ENCODE measurements at regions not wholly inside any gene's neighbourhood (a gene's known extent, or its start where the extent isn't known, plus 50 kb on each side); places are given as distances from the start of the nearest gene placed in this dataset.

GRCh38 chr16:56134790-56135189, 56.5 kb upstream of the GNAO1 start:
- Histone ChIP-seq H3K79me2 (ENCODE audit: low read length) (no peaks in the 10 kb centered on the region), H3K27me3 (ENCODE audit: low read length) (no peaks in the 10 kb centered on the region), H3K9me2 (replicated peaks; ENCODE audit: low read length) (no peaks in the 10 kb centered on the region), H3K4me3 (ENCODE audit: low read length) (no peak overlapping the region), H3K9ac (ENCODE audit: low read length) (no peak overlapping the region), H3F3A (ENCODE audit: low read length, unreplicated experiment) (no peaks in the 10 kb centered on the region), H3K36me3 (ENCODE audit: low read depth, low read length) (no peaks in the 10 kb centered on the region), H3K9me3 (ENCODE audit: low read length) (no peaks in the 10 kb centered on the region), H4K20me1 (ENCODE audit: low read length) (no peaks in the 10 kb centered on the region), H3K4me1 (ENCODE audit: insufficient read depth, low read length) (no peaks in the 10 kb centered on the region), H2AFZ (ENCODE audit: low read length) (no peak overlapping the region), H3K4me2 (ENCODE audit: low read length) (no peak overlapping the region), H3K27ac (ENCODE audit: low read length) (no peak overlapping the region)
- TF ChIP-seq, protein P1, sequence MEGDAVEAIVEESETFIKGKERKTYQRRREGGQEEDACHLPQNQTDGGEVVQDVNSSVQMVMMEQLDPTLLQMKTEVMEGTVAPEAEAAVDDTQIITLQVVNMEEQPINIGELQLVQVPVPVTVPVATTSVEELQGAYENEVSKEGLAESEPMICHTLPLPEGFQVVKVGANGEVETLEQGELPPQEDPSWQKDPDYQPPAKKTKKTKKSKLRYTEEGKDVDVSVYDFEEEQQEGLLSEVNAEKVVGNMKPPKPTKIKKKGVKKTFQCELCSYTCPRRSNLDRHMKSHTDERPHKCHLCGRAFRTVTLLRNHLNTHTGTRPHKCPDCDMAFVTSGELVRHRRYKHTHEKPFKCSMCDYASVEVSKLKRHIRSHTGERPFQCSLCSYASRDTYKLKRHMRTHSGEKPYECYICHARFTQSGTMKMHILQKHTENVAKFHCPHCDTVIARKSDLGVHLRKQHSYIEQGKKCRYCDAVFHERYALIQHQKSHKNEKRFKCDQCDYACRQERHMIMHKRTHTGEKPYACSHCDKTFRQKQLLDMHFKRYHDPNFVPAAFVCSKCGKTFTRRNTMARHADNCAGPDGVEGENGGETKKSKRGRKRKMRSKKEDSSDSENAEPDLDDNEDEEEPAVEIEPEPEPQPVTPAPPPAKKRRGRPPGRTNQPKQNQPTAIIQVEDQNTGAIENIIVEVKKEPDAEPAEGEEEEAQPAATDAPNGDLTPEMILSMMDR (conservative IDR thresholded peaks at IDR 0.05; ENCODE audit: low read depth, low read length), result no peak
- TF ChIP-seq EZH2 (IDR thresholded peaks at IDR 0.05; ENCODE audit: low read length, unreplicated experiment), result no peak
- DNase-seq (no peak), ATAC-seq (no peak)
- POLR2A ChIA-PET (ENCODE audit: unreplicated experiment), result no interaction called here
- BruUV-seq (replicated peaks), result no TSS peak
- CTCF ChIA-PET, result no interaction called here
- intact Hi-C loops (cut with micrococcal nuclease), result no loop called here

- POLR2A ChIA-PET (ENCODE audit: unreplicated experiment), result no interaction called here
- Histone ChIP-seq H3K79me2 (ENCODE audit: low read length) (no peaks in the 10 kb centered on the region), H4K20me1 (ENCODE audit: low read length) (no peaks in the 10 kb centered on the region), H3K9ac (ENCODE audit: low read length) (no peak overlapping the region), H3K27ac (ENCODE audit: low read length) (no peak overlapping the region), H3K27me3 (ENCODE audit: low read length) (no peaks in the 10 kb centered on the region), H3K4me1 (ENCODE audit: insufficient read depth, low read length) (no peaks in the 10 kb centered on the region), H3K36me3 (ENCODE audit: low read depth, low read length) (no peaks in the 10 kb centered on the region), H2AFZ (ENCODE audit: low read length) (no peak overlapping the region), H3F3A (ENCODE audit: low read length, unreplicated experiment) (no peaks in the 10 kb centered on the region), H3K4me3 (ENCODE audit: low read length) (no peak overlapping the region), H3K9me2 (replicated peaks; ENCODE audit: low read length) (no peaks in the 10 kb centered on the region), H3K9me3 (ENCODE audit: low read length) (no peaks in the 10 kb centered on the region), H3K4me2 (ENCODE audit: low read length) (no peak overlapping the region)
- no TSS peak for BruUV-seq (replicated peaks)
- TF ChIP-seq EZH2phosphoT487 (IDR thresholded peaks at IDR 0.05; ENCODE audit: borderline replicate concordance, low read length) (no peak), EZH2 (IDR thresholded peaks at IDR 0.05; ENCODE audit: low read length, unreplicated experiment) (no peak)
- TF ChIP-seq, protein P1 (conservative IDR thresholded peaks at IDR 0.05; ENCODE audit: low read depth, low read length), result no peak
- DNase-seq (no peak), ATAC-seq (no peak)
- CTCF ChIA-PET, result no interaction called here
- intact Hi-C loops (cut with micrococcal nuclease), result no loop called here
Measured at GRCh38 chr16:56125922-56126321, 65.4 kb upstream of the GNAO1 start.

- Histone ChIP-seq H3K9ac (ENCODE audit: low read length) (no peak overlapping the region), H3K4me1 (ENCODE audit: insufficient read depth, low read length) (no peaks in the 10 kb centered on the region), H3F3A (ENCODE audit: low read length, unreplicated experiment) (no peaks in the 10 kb centered on the region), H3K36me3 (ENCODE audit: low read depth, low read length) (no peaks in the 10 kb centered on the region), H3K27ac (ENCODE audit: low read length) (no peak overlapping the region), H3K4me2 (ENCODE audit: low read length) (no peak overlapping the region), H3K27me3 (ENCODE audit: low read length) (no peaks in the 10 kb centered on the region), H2AFZ (ENCODE audit: low read length) (no peak overlapping the region), H3K4me3 (ENCODE audit: low read length) (no peak overlapping the region), H3K9me3 (ENCODE audit: low read length) (no peaks in the 10 kb centered on the region), H3K79me2 (ENCODE audit: low read length) (no peaks in the 10 kb centered on the region), H3K9me2 (replicated peaks; ENCODE audit: low read length) (no peaks in the 10 kb centered on the region), H4K20me1 (ENCODE audit: low read length) (no peaks in the 10 kb centered on the region)
- ATAC-seq (no peak), DNase-seq (no peak)
- intact Hi-C loops (cut with micrococcal nuclease), result no loop called here
- ChIA-PET POLR2A (ENCODE audit: unreplicated experiment) (no interaction called here), CTCF (no interaction called here)
- TF ChIP-seq, protein P1 (conservative IDR thresholded peaks at IDR 0.05; ENCODE audit: low read depth, low read length), result no peak
- TF ChIP-seq EZH2phosphoT487 (IDR thresholded peaks at IDR 0.05; ENCODE audit: borderline replicate concordance, low read length) (no peak), EZH2 (IDR thresholded peaks at IDR 0.05; ENCODE audit: low read length, unreplicated experiment) (no peak)
- BruUV-seq (replicated peaks), result no TSS peak
Measured at GRCh38 chr16:56122251-56122650, 69.0 kb upstream of the GNAO1 start.

Data from PC-3 (cell line).